HEK293 (cell line): ENCODE measurements at regions not wholly inside any gene's neighbourhood (a gene's known extent, or its start where the extent isn't known, plus 50 kb on each side); places are given as distances from the start of the nearest gene placed in this dataset.
A peak's percentile ranks its signal among the peaks of the same experiment; 100 is the strongest.

Experiments used
- CTCF ChIA-PET: fragments of 350-600 bp; formaldehyde crosslinking; extraction: SDS; loops from one replicate; lab custom pipeline; 2021; ENCODE audit warnings: antibody characterized with exemption; lab: Yijun Ruan, JAX
- POLR2A ChIA-PET: fragments of 300-600 bp; formaldehyde crosslinking; extraction: SDS; loops from one replicate; lab custom pipeline; 2020; ENCODE audit warnings: antibody characterized with exemption, inconsistent platforms; lab: Yijun Ruan, JAX
- H3K27ac ChIP-seq: fragments of 200-500 bp; sonication (Bioruptor generic); 2 replicates; pipeline ENCODE4 v1.5.1; 2014; ENCODE audit warnings: low read depth, low read length, control low read depth, inconsistent platforms; ENCODE audit errors: extremely low read depth
- H3K36me3 ChIP-seq, 2 experiments: fragments of 200-500 bp in 1 of 2; sonication (Bioruptor generic) in 1 of 2; 1 replicate in 1 of 2; 2 replicates in 1 of 2; pipeline ENCODE4 v1.5.1; 2014 to 2017; ENCODE audit warnings: inconsistent platforms in 2 of 2, low read length in 2 of 2; ENCODE audit not compliant: control insufficient read depth in 2 of 2, insufficient read depth in 1 of 2
- H3K4me1 ChIP-seq: fragments of 200-500 bp; sonication (Bioruptor generic); 2 replicates; pipeline ENCODE4 v1.5.1; 2014; ENCODE audit warnings: mild to moderate bottlenecking, low read length, inconsistent platforms; ENCODE audit not compliant: control insufficient read depth, insufficient read depth
- H3K4me3 ChIP-seq: 2 replicates; pipeline ENCODE4 v1.5.1; 2011; ENCODE audit warnings: low read depth, mild to moderate bottlenecking, control low read depth, low read length, moderate library complexity
- H3K9me3 ChIP-seq: fragments of 200-500 bp; sonication (Bioruptor generic); 2 replicates; pipeline ENCODE4 v1.5.1; 2014; ENCODE audit warnings: low read depth, low read length, inconsistent platforms; ENCODE audit not compliant: control insufficient read depth, insufficient read depth
- PRDM6 ChIP-seq: fragments of 450-650 bp; formaldehyde crosslinking; IDR thresholded peaks from 2 replicates; pipeline ENCODE4 v1.5.1; 2017; ENCODE audit warnings: missing biosample characterization, missing genetic modification characterization
- TCF7L2 ChIP-seq: IDR thresholded peaks from 2 replicates; pipeline ENCODE4 v1.6.1; 2011; ENCODE audit warnings: low read depth, mild to moderate bottlenecking, inconsistent platforms, low read length, moderate library complexity, borderline replicate concordance
- ZBTB17 ChIP-seq: fragments of 450-650 bp; formaldehyde crosslinking; IDR thresholded peaks from 2 replicates; pipeline ENCODE4 v1.5.1; 2016; ENCODE audit warnings: missing biosample characterization, missing genetic modification characterization
- ZBTB20 ChIP-seq: fragments of 450-650 bp; formaldehyde crosslinking; IDR thresholded peaks from 2 replicates; pipeline ENCODE4 v1.5.1; 2016; ENCODE audit warnings: missing biosample characterization, missing genetic modification characterization
- ZFP3 ChIP-seq: fragments of 450-650 bp; formaldehyde crosslinking; IDR thresholded peaks from 2 replicates; pipeline ENCODE4 v1.5.1; 2016; ENCODE audit warnings: low read depth, missing biosample characterization, missing genetic modification characterization
- ZNF114 ChIP-seq: fragments of 450-650 bp; formaldehyde crosslinking; IDR thresholded peaks from 2 replicates; pipeline ENCODE4 v1.5.0; 2017; ENCODE audit warnings: missing biosample characterization, missing genetic modification characterization
- ZNF423 ChIP-seq: fragments of 450-650 bp; formaldehyde crosslinking; IDR thresholded peaks from 2 replicates; pipeline ENCODE4 v1.5.1; 2016; ENCODE audit warnings: missing biosample characterization, missing genetic modification characterization
- ZNF48 ChIP-seq: fragments of 450-650 bp; formaldehyde crosslinking; IDR thresholded peaks from 2 replicates; pipeline ENCODE4 v1.5.1; 2016; ENCODE audit warnings: missing biosample characterization, missing genetic modification characterization
- ZNF518A ChIP-seq: fragments of 450-650 bp; formaldehyde crosslinking; conservative IDR thresholded peaks from 2 replicates; pipeline ENCODE4 v1.5.1; 2016; ENCODE audit warnings: low read depth, missing biosample characterization, missing genetic modification characterization
- ZNF580 ChIP-seq: fragments of 450-650 bp; formaldehyde crosslinking; IDR thresholded peaks from 2 replicates; pipeline ENCODE4 v1.5.1; 2016; ENCODE audit warnings: missing biosample characterization, missing genetic modification characterization
- ZNF596 ChIP-seq: fragments of 450-650 bp; IDR thresholded peaks from 2 replicates; pipeline ENCODE4 v1.5.0; 2018; ENCODE audit warnings: missing biosample characterization, mild to moderate bottlenecking, missing genetic modification characterization, moderate library complexity
- ZNF76 ChIP-seq: fragments of 450-650 bp; formaldehyde crosslinking; IDR thresholded peaks from 2 replicates; pipeline ENCODE4; 2016; ENCODE audit warnings: low read depth, missing biosample characterization, missing genetic modification characterization, borderline replicate concordance
- ZNF843 ChIP-seq: fragments of 450-650 bp; formaldehyde crosslinking; IDR thresholded peaks from 2 replicates; pipeline ENCODE4 v1.5.1; 2016; ENCODE audit warnings: missing biosample characterization, missing genetic modification characterization
- ZSCAN4 ChIP-seq: fragments of 450-650 bp; formaldehyde crosslinking; IDR thresholded peaks from 2 replicates; pipeline ENCODE4 v1.5.1; 2017; ENCODE audit warnings: missing biosample characterization, missing genetic modification characterization

GRCh38 chr1:234554218-234554697, 55.7 kb downstream of the IRF2BP2 start:
- ChIA-PET CTCF (interaction anchor here (0.6 to 2.4 kb wide), 8 partner anchors 11 to 530 kb away, joined by 3 to 14 read pairs (median 4); no protein-coding TSS in a partner anchor), POLR2A (interaction anchor here (0.8 to 3.8 kb wide), 5 partner anchors 9 to 50 kb away, joined by 3 to 28 read pairs (median 3); no protein-coding TSS in a partner anchor)
- H3K27ac ChIP-seq: peak overlapping the region; percentile 58
- no peaks in the 10 kb centered on the region for H3K36me3 ChIP-seq
- H3K9me3 ChIP-seq: no peaks in the 10 kb centered on the region
- no peak overlapping the region for H3K4me3 ChIP-seq
- H3K4me1 ChIP-seq: peaks cover 10% of the 10 kb centered on the region
- TF ChIP-seq ZNF114 (tag by site-specific recombination): no peak
- no peak for TF ChIP-seq ZNF580
- no peak for TF ChIP-seq ZNF48 (tag by site-specific recombination)
- no peak for TF ChIP-seq ZNF596 (tag by site-specific recombination)
- no peak for TF ChIP-seq PRDM6 (tag by site-specific recombination)
- no peak for TF ChIP-seq ZNF76
- no peak for TF ChIP-seq ZBTB20 (tag by site-specific recombination)
- no peak for TF ChIP-seq ZNF423 (tag by site-specific recombination)
- no peak for TF ChIP-seq ZNF843 (tag by site-specific recombination)
- TF ChIP-seq ZSCAN4 (tag by site-specific recombination): no peak
- TF ChIP-seq ZFP3 (tag by site-specific recombination): no peak

GRCh38 chr1:234553240-234554188, 56.5 kb downstream of the IRF2BP2 start:
- CTCF ChIA-PET: interaction anchor here (0.5 to 2.4 kb wide), 9 partner anchors 10 to 1182 kb away, joined by 3 to 14 read pairs (median 3); no protein-coding TSS in a partner anchor
- Histone ChIP-seq H3K4me3 (no peak overlapping the region), H3K27ac (peak overlapping the region; percentile 58; the same call in 1 of the 2 replicates), H3K4me1 (peaks cover 10% of the 10 kb centered on the region), H3K36me3 (no peaks in the 10 kb centered on the region), H3K9me3 (no peaks in the 10 kb centered on the region)
- TF ChIP-seq TCF7L2 (no peak), ZBTB17 (tag by site-specific recombination) (0 out of 2 replicates have a peak, but pooled peaks have one; percentile 38)
- POLR2A ChIA-PET: interaction anchor here (0.7 to 3.8 kb wide), 8 partner anchors 9 to 53 kb away, joined by 3 to 28 read pairs (median 4); no protein-coding TSS in a partner anchor

- CTCF ChIA-PET: interaction anchor here (0.6 to 1.1 kb wide), 4 partner anchors 14 to 486 kb away, joined by 3 to 4 read pairs (median 3); no protein-coding TSS in a partner anchor
- Histone ChIP-seq H3K4me3 (no peak overlapping the region), H3K9me3 (no peaks in the 10 kb centered on the region), H3K36me3 (no peaks in the 10 kb centered on the region)
- POLR2A ChIA-PET: no interaction called here
- peak; percentile 32; the same call in 1 of the 2 replicates for TF ChIP-seq ZBTB17 (tag by site-specific recombination)
- TF ChIP-seq ZNF518A (tag by site-specific recombination): no peak
- TF ChIP-seq, all 188 proteins: peak for 1
- H3K4me1 ChIP-seq: peaks cover 10% of the 10 kb centered on the region
- no peak overlapping the region for H3K27ac ChIP-seq
Measured at GRCh38 chr1:234551032-234551378, 59.0 kb downstream of the IRF2BP2 start.
